ENCODE measurements at regions not wholly inside any gene's neighbourhood (a gene's known extent, or its start where the extent isn't known, plus 50 kb on each side); places are given as distances from the start of the nearest gene placed in this dataset.
"Not testable (repeated sequence)": the region's sequence is repeated elsewhere in the genome, so short reads cannot be mapped to it uniquely, and the experiment has no call there.

GRCh38 chr15:31635715-31636114 is 309.1 kb downstream of the KLF13 start:
- in situ Hi-C loops (cut with MboI; ENCODE audit: low sequenced_read_pairs) = not testable (repeated sequence)

- in situ Hi-C loops (cut with MboI; ENCODE audit: low sequenced_read_pairs) = not testable (repeated sequence)
Observed at GRCh38 chr15:31636911-31637310, 310.3 kb downstream of the KLF13 start.

DNA sequence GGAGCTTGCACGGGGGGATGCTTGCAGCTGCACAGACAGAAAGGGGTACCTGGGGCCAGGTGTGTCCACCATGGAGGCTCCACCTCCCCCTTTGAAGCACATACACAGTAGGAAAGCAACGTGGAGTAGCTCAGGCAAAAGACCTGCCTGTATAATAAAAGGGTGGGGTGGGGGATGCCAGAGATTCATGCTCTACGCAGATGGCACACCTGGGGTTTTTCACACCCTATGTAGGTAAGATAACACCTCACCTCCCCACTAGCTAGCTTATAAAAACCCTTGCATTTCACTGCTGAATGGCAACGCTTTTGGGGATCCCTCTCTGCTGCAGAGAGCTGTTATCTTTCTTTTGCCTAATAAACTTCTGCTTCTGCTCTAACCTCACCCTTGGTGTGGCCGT is 317.3 kb downstream of the KLF13 start:
- in situ Hi-C loops (cut with MboI; ENCODE audit: low sequenced_read_pairs) = not testable (repeated sequence)

- in situ Hi-C loops (cut with MboI; ENCODE audit: low sequenced_read_pairs) = not testable (repeated sequence)
Observed at GRCh38 chr15:31644761-31645160, 318.1 kb downstream of the KLF13 start.

DNA sequence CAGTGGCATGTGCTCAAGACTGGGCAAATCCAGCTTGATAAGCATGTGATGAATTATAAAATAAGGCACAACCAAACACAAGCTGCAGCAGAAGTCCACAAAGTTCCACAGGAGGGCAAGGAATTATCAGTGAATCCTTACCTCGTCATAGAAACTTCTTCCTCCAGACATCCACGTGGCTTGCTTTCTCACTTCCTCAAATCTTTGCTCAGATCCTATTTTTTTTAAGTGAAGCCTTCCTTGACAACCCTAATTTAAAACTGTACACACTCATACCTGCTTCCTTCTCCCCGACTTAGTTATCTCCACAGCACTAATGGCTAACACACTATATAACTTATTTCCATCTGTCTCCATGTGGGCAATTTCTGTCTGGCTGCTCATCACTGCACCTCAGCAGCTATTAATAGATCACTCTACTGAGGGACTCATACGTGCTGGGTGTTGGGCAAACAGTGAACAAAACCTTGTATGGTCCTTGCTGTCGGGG is 320.7 kb downstream of the KLF13 start:
- in situ Hi-C loops (cut with MboI; ENCODE audit: low sequenced_read_pairs) = not testable (repeated sequence)

DNA sequence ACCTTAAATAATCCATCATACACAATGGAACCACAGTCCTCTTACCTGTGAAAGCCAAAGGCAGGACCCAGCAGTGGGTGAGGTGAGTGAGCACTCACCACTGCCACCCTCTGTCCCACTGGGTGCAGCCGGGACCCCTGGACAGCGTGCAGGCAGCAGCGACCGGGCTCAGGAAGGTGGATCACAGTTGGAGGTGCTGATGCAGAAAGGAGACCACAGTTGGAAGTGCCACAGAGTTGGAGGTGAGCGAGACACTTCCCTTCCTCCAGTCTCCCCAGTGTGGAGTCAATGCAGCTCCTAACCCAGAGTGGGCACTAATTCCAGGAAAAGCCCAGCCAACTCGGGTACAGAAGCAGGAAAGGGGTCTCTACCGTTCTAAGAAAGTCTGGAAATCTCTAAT is 323.0 kb downstream of the KLF13 start:
- in situ Hi-C loops (cut with MboI; ENCODE audit: low sequenced_read_pairs) = not testable (repeated sequence)

DNA sequence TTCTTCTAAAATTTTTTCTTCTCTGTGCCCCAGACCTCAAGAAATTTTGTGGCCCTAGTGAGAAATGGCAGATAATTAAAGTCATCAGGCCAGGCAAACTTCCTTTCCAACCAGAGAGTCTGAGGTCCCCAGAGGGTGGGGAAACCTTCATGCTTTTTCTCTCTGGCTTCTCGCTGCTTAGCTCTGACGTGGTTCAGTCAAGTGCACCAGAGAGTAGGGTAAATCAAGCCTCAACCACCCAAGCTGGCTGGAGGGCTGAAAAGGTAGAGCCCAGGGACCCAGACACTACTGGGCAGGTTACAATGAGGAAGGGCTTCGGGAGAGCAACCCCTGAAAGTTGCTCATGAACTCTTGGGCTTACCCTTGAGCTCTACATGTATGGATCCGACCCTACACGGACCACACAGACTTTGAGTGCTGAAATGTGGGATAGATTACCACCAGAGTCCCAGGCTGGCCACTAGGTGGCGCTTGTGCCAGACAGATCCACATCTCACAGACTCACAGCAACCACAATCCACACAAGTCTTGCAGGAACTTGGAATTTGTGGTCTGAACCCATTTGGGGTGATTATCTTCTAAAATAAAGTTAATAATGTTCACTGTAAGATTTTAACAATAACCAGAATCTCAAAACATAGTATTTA is 323.5 kb downstream of the KLF13 start:
- in situ Hi-C loops (cut with MboI; ENCODE audit: low sequenced_read_pairs) = not testable (repeated sequence)

DNA sequence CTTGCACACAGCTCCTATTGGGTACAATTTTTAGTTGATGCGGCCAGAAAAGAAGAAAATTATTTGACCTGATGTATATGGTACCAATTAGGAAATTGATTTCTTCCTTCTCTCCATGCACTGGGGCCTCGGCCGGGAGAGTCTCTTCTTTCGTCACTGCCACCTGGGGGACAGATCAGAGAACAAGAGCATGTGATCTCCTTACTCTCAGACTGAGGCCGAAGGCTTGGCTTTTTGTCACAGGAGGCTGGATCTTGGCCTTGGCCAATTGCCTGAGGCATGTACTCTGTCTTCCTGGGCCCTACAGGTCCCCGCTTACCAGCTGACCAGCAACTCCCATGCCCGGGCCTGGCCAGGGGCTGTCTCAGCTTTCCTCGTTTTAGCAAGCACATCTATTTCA is 330.3 kb downstream of the KLF13 start:
- in situ Hi-C loops (cut with MboI; ENCODE audit: low sequenced_read_pairs) = not testable (repeated sequence)

GRCh38 chr15:31660816-31661215 is 334.2 kb downstream of the KLF13 start:
- in situ Hi-C loops (cut with MboI; ENCODE audit: low sequenced_read_pairs) = no loop called here

GRCh38 chr15:31665732-31666131 is 339.1 kb downstream of the KLF13 start:
- in situ Hi-C loops (cut with MboI; ENCODE audit: low sequenced_read_pairs) = not testable (repeated sequence)

DNA sequence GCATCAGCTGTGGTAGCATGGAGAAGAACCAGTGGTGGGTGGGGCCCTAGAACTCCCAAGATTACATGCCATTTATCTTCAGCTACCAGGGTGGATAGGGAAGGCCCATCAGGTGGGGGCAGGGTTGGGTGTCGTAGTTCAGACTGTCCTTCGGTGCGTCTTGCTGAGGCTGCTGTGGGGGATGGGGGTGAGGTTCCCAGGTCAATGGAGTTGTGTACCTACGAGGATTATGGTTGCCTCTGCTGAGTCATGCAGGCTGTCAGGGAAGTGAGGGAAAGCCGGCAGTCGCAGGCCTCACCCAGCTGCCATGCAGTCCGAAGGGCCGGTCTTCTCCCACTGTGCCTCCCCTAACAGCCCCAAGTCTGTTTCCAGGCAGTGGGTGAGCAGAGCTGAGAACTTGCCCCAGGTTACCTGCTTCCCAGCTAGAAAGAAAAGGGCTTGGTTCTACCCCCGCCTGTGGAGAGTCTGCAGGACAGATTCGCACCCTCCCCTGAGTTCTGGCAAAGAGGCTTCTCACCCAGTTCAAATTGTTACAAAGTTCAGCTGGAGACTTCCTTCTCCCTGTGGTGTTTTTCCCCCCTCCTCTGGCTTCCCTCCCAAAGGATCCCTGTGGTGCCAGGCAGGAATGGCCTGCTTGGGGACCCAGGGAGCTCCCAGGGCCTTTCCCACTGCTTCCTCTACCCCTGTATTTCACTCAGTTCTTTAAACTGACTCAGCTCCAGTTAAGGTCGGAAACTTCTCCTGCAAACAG is 342.7 kb downstream of the KLF13 start:
- in situ Hi-C loops (cut with MboI; ENCODE audit: low sequenced_read_pairs) = not testable (repeated sequence)

- in situ Hi-C loops (cut with MboI; ENCODE audit: low sequenced_read_pairs) = not testable (repeated sequence)
Observed at GRCh38 chr15:31673263-31673662, 346.6 kb downstream of the KLF13 start.

- in situ Hi-C loops (cut with MboI; ENCODE audit: low sequenced_read_pairs) = not testable (repeated sequence)
Observed at GRCh38 chr15:31681529-31682259, 348.6 kb upstream of the CHRNA7 start.

DNA sequence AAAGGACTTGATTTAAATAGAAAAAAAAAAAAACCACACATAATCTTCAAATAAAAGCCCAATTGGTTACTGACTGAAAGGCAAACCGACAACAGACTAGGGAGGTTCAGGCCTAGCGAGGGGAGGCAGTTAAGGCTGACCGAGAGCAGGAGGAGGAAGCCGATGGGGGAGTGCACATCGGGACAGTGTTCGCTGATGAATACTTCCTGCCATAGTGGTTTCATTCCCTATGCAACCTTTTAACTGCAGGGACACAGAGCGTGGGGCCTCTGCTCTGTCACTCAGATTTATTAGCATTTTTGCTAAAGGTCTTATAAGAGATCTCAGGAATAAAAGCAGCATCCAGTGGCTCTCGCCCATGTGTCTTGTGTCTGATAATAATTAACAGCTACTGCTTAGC is 343.2 kb upstream of the CHRNA7 start:
- in situ Hi-C loops (cut with MboI; ENCODE audit: low sequenced_read_pairs) = not testable (repeated sequence)

DNA sequence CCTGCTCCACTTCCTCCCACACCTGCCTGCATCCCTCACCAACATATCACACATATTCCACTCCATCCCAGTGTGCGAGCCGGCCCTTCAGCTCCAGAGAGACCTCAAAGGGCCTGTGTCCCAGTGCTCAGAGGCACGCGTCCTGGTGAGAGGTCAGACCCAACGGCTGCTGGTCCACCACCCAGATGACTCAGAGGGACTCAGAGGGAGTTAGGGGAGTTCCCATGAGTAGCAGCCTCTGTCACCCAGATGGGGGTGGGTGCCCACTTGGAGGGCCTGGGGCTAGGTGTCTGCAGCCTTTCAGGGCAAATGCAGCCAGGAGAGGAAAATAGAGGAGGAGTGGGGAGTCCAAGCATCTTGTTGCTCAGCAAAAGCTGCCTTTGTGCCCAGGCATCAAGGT is 333.8 kb upstream of the CHRNA7 start:
- in situ Hi-C loops (cut with MboI; ENCODE audit: low sequenced_read_pairs) = not testable (repeated sequence)

DNA sequence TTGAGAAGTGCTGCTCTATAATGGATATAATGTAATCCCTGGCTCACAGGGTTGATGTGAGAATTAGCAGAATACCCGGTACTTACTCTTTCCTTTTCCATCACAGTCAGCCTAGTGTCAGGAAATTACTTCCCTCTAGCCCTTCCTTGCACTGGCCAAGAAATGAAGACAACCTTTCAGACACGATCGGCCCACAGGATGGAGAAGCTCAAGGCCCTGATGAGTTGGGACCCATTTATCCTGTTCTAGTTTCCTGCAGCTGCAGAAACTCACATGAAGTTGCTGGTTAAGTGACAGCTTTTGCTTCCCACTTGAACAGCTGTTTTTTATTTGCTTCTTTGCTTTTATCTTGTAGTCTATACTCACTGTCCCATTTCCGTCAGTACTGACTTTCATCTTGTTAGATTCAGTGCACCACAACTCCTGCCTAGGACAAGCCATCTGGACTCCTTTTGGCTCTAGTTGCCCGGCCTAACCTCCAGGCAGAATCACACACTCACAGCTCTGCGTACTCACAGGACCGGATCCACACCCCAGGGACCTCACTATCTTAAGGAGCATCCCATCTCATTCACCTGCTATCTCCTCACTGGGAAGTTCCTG is 325.1 kb upstream of the CHRNA7 start:
- in situ Hi-C loops (cut with MboI; ENCODE audit: low sequenced_read_pairs) = not testable (repeated sequence)

- in situ Hi-C loops (cut with MboI; ENCODE audit: low sequenced_read_pairs) = not testable (repeated sequence)
Observed at GRCh38 chr15:31707944-31708702, 322.2 kb upstream of the CHRNA7 start.

DNA sequence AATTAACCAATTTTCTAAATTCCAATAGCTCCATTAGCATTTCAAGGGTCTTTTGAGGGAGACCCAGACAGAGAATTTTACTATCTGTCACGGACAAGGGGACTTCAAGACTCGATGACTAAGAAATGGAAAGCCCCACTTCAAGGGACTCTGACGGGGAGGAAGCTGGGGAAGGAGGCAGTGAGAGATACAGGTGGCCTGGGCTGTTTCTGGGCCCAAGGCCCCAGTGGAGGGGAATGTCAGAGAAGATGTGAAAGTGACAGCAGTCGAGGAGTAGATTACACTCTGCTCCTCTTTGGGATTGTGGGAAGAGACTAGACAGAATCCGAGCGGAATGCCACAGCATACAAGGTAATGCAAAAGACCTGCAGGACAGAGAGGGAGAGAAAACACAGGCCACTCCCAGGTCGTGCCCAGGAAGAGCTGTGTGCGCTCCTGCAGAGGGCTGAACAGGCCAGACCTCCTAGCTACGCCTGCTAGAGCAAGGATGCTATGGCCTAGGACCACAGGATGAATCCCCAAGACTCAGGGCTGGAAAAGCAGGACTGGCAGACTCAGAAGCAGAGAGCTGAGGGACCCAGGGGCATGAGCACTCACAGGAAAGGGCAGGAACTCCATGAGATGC is 321.5 kb upstream of the CHRNA7 start:
- in situ Hi-C loops (cut with MboI; ENCODE audit: low sequenced_read_pairs) = not testable (repeated sequence)

GRCh38 chr15:31709479-31709878 is 320.8 kb upstream of the CHRNA7 start:
- in situ Hi-C loops (cut with MboI; ENCODE audit: low sequenced_read_pairs) = not testable (repeated sequence)

DNA sequence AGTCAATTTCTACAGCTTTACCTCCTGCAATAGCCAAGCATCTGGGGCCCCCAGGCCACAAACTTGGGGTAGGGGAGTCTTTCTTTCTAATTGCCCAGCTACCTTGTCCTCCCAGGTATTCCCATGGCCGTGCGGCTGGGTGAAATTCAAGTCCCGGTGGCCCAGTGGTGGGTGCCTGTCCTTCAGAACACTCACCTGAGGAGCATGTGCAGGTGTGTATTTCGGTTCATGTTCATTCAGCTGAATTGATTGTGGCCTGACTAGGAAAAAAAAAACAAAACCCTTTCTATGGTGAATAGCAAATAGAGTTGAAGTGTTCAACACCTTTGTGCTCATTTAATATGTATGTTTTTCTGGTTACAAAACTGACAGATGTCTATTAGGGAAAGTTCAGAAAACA is 319.5 kb upstream of the CHRNA7 start:
- in situ Hi-C loops (cut with MboI; ENCODE audit: low sequenced_read_pairs) = not testable (repeated sequence)
